ENCODE measurements at regions not wholly inside any gene's neighbourhood (a gene's known extent, or its start where the extent isn't known, plus 50 kb on each side); places are given as distances from the start of the nearest gene placed in this dataset.

GRCh38 chr22:49186293-49186692 is 641.4 kb downstream of the BRD1 start:
- no peak overlapping the region for H3K9ac ChIP-seq (ENCODE audit: low read length)
- no peaks in the 10 kb centered on the region for H3K36me3 ChIP-seq (ENCODE audit: control insufficient read depth, insufficient read depth, low read length)
- H3K27me3 ChIP-seq (ENCODE audit: control insufficient read depth, insufficient read depth, low read length), result no peaks in the 10 kb centered on the region
- no peak overlapping the region for H3K4me3 ChIP-seq (ENCODE audit: low read length)
- no peak overlapping the region for H3K27ac ChIP-seq (ENCODE audit: low read depth, low read length)
- no peaks in the 10 kb centered on the region for H3K4me1 ChIP-seq (ENCODE audit: control insufficient read depth, insufficient read depth, low read length)

- H3K27me3 ChIP-seq (ENCODE audit: control insufficient read depth, insufficient read depth, low read length), result no peaks in the 10 kb centered on the region
- no peaks in the 10 kb centered on the region for H3K4me1 ChIP-seq (ENCODE audit: control insufficient read depth, insufficient read depth, low read length)
These were observed 642.2 kb downstream of the BRD1 start for GRCh38 chr22:49185312-49185969.

GRCh38 chr22:49184736-49185135 is 642.9 kb downstream of the BRD1 start:
- Histone ChIP-seq H3K27me3 (ENCODE audit: control insufficient read depth, insufficient read depth, low read length) (no peaks in the 10 kb centered on the region), H3K9ac (ENCODE audit: low read length) (no peak overlapping the region), H3K4me1 (ENCODE audit: control insufficient read depth, insufficient read depth, low read length) (no peaks in the 10 kb centered on the region), H3K27ac (ENCODE audit: low read depth, low read length) (no peak overlapping the region), H3K36me3 (ENCODE audit: control insufficient read depth, insufficient read depth, low read length) (no peaks in the 10 kb centered on the region), H3K4me3 (ENCODE audit: low read length) (no peak overlapping the region)

More at GRCh38 chr22:49185312-49185969, 642.2 kb downstream of the BRD1 start:
- no peaks in the 10 kb centered on the region for H3K36me3 ChIP-seq (ENCODE audit: control insufficient read depth, insufficient read depth, low read length)
- no peak overlapping the region for H3K9ac ChIP-seq (ENCODE audit: low read length)
- no peak overlapping the region for H3K27ac ChIP-seq (ENCODE audit: low read depth, low read length)
- no peak overlapping the region for H3K4me3 ChIP-seq (ENCODE audit: low read length)

- H3K27ac ChIP-seq (ENCODE audit: low read depth, low read length), result no peak overlapping the region
- H3K4me3 ChIP-seq (ENCODE audit: low read length), result no peak overlapping the region
- H3K27me3 ChIP-seq (ENCODE audit: control insufficient read depth, insufficient read depth, low read length), result no peaks in the 10 kb centered on the region
- no peaks in the 10 kb centered on the region for H3K4me1 ChIP-seq (ENCODE audit: control insufficient read depth, insufficient read depth, low read length)
- no peaks in the 10 kb centered on the region for H3K36me3 ChIP-seq (ENCODE audit: control insufficient read depth, insufficient read depth, low read length)
- no peak overlapping the region for H3K9ac ChIP-seq (ENCODE audit: low read length)
These were observed 643.9 kb downstream of the BRD1 start for GRCh38 chr22:49183826-49184216.

- Histone ChIP-seq H3K36me3 (ENCODE audit: control insufficient read depth, insufficient read depth, low read length) (no peaks in the 10 kb centered on the region), H3K27ac (ENCODE audit: low read depth, low read length) (no peak overlapping the region), H3K9ac (ENCODE audit: low read length) (no peak overlapping the region), H3K27me3 (ENCODE audit: control insufficient read depth, insufficient read depth, low read length) (no peaks in the 10 kb centered on the region), H3K4me1 (ENCODE audit: control insufficient read depth, insufficient read depth, low read length) (no peaks in the 10 kb centered on the region), H3K4me3 (ENCODE audit: low read length) (no peak overlapping the region)
These were observed 644.4 kb downstream of the BRD1 start for GRCh38 chr22:49183208-49183825.

GRCh38 chr22:49182416-49182815 is 645.3 kb downstream of the BRD1 start:
- Histone ChIP-seq H3K4me3 (ENCODE audit: low read length) (no peak overlapping the region), H3K4me1 (ENCODE audit: control insufficient read depth, insufficient read depth, low read length) (no peaks in the 10 kb centered on the region), H3K27ac (ENCODE audit: low read depth, low read length) (no peak overlapping the region), H3K36me3 (ENCODE audit: control insufficient read depth, insufficient read depth, low read length) (no peaks in the 10 kb centered on the region), H3K27me3 (ENCODE audit: control insufficient read depth, insufficient read depth, low read length) (no peaks in the 10 kb centered on the region), H3K9ac (ENCODE audit: low read length) (no peak overlapping the region)

- Histone ChIP-seq H3K4me1 (ENCODE audit: control insufficient read depth, insufficient read depth, low read length) (no peaks in the 10 kb centered on the region), H3K27me3 (ENCODE audit: control insufficient read depth, insufficient read depth, low read length) (no peaks in the 10 kb centered on the region), H3K9ac (ENCODE audit: low read length) (no peak overlapping the region), H3K27ac (ENCODE audit: low read depth, low read length) (no peak overlapping the region), H3K36me3 (ENCODE audit: control insufficient read depth, insufficient read depth, low read length) (no peaks in the 10 kb centered on the region), H3K4me3 (ENCODE audit: low read length) (no peak overlapping the region)
These were observed 645.7 kb downstream of the BRD1 start for GRCh38 chr22:49181942-49182341.

GRCh38 chr22:49181431-49181830 is 646.2 kb downstream of the BRD1 start:
- H3K4me1 ChIP-seq (ENCODE audit: control insufficient read depth, insufficient read depth, low read length), result no peaks in the 10 kb centered on the region
- H3K36me3 ChIP-seq (ENCODE audit: control insufficient read depth, insufficient read depth, low read length), result no peaks in the 10 kb centered on the region
- H3K9ac ChIP-seq (ENCODE audit: low read length), result no peak overlapping the region
- H3K27ac ChIP-seq (ENCODE audit: low read depth, low read length), result no peak overlapping the region
- no peak overlapping the region for H3K4me3 ChIP-seq (ENCODE audit: low read length)
- no peaks in the 10 kb centered on the region for H3K27me3 ChIP-seq (ENCODE audit: control insufficient read depth, insufficient read depth, low read length)

GRCh38 chr22:49180683-49181024 is 647.0 kb downstream of the BRD1 start:
- Histone ChIP-seq H3K9ac (ENCODE audit: low read length) (no peak overlapping the region), H3K27me3 (ENCODE audit: control insufficient read depth, insufficient read depth, low read length) (no peaks in the 10 kb centered on the region), H3K27ac (ENCODE audit: low read depth, low read length) (no peak overlapping the region), H3K4me1 (ENCODE audit: control insufficient read depth, insufficient read depth, low read length) (no peaks in the 10 kb centered on the region), H3K4me3 (ENCODE audit: low read length) (no peak overlapping the region), H3K36me3 (ENCODE audit: control insufficient read depth, insufficient read depth, low read length) (no peaks in the 10 kb centered on the region)

- Histone ChIP-seq H3K4me3 (ENCODE audit: low read length) (no peak overlapping the region), H3K27me3 (ENCODE audit: control insufficient read depth, insufficient read depth, low read length) (no peaks in the 10 kb centered on the region), H3K27ac (ENCODE audit: low read depth, low read length) (no peak overlapping the region), H3K9ac (ENCODE audit: low read length) (no peak overlapping the region), H3K36me3 (ENCODE audit: control insufficient read depth, insufficient read depth, low read length) (no peaks in the 10 kb centered on the region), H3K4me1 (ENCODE audit: control insufficient read depth, insufficient read depth, low read length) (no peaks in the 10 kb centered on the region)
These were observed 647.6 kb downstream of the BRD1 start for GRCh38 chr22:49179886-49180682.

- no peaks in the 10 kb centered on the region for H3K27me3 ChIP-seq (ENCODE audit: control insufficient read depth, insufficient read depth, low read length)
- H3K9ac ChIP-seq (ENCODE audit: low read length), result no peak overlapping the region
- H3K4me1 ChIP-seq (ENCODE audit: control insufficient read depth, insufficient read depth, low read length), result no peaks in the 10 kb centered on the region
- H3K36me3 ChIP-seq (ENCODE audit: control insufficient read depth, insufficient read depth, low read length), result no peaks in the 10 kb centered on the region
- H3K4me3 ChIP-seq (ENCODE audit: low read length), result no peak overlapping the region
- no peak overlapping the region for H3K27ac ChIP-seq (ENCODE audit: low read depth, low read length)
These were observed 648.5 kb downstream of the BRD1 start for GRCh38 chr22:49179175-49179574.

- Histone ChIP-seq H3K9ac (ENCODE audit: low read length) (no peak overlapping the region), H3K36me3 (ENCODE audit: control insufficient read depth, insufficient read depth, low read length) (no peaks in the 10 kb centered on the region), H3K4me1 (ENCODE audit: control insufficient read depth, insufficient read depth, low read length) (no peaks in the 10 kb centered on the region), H3K27ac (ENCODE audit: low read depth, low read length) (no peak overlapping the region), H3K4me3 (ENCODE audit: low read length) (no peak overlapping the region), H3K27me3 (ENCODE audit: control insufficient read depth, insufficient read depth, low read length) (no peaks in the 10 kb centered on the region)
These were observed 649.2 kb downstream of the BRD1 start for GRCh38 chr22:49178246-49179005.
